A549 (cell line): ENCODE measurements at regions not wholly inside any gene's neighbourhood (a gene's known extent, or its start where the extent isn't known, plus 50 kb on each side); places are given as distances from the start of the nearest gene placed in this dataset.

Experiments used
- ATAC-seq, 2 experiments: fragments of 200-7000 bp in 1 of 2; fragments of >200 bp in 1 of 2; cut with Nextera tagmentation in 1 of 2; cut with Tn5 transposase in 1 of 2; 3 replicates each; pipeline versions ENCODE4 v1.8.0 to v1.9.1; 2018 to 2020; ENCODE audit warnings: mild to moderate bottlenecking in 1 of 2, moderate library complexity in 1 of 2
- CTCF ChIA-PET: fragments of 300-600 bp; sonication (Branson Sonifier 250); formaldehyde crosslinking; extraction: SDS; loops from one replicate; lab custom pipeline; 2021; ENCODE audit warnings: antibody characterized with exemption, inconsistent platforms; lab: Yijun Ruan, JAX
- POLR2A ChIA-PET: fragments of 350-600 bp; formaldehyde crosslinking; extraction: SDS; loops from one replicate; lab custom pipeline; 2021; ENCODE audit warnings: antibody characterized with exemption, inconsistent platforms; lab: Yijun Ruan, JAX
- DNase-seq, 2 experiments: peaks; one replicate each; pipeline versions ENCODE4 v3.0.0 to v3.0.0-alpha.2; 2011 to 2016; ENCODE audit warnings: low read depth in 1 of 2, low spot score in 1 of 2
- FAIRE-seq: peaks from 2 replicates; lab custom pipeline; 2011; peaks lifted over from hg19 to GRCh38; lab: Jason Lieb, UNC
- H3K27ac ChIP-seq, 2 experiments: fragments of >200 bp; sonication (Bioruptor Twin); formaldehyde crosslinking; 3 replicates each; pipeline ENCODE4 v1.5.1; 2016 to 2017
- H3K4me1 ChIP-seq: fragments of >200 bp; sonication (Bioruptor Twin); formaldehyde crosslinking; 3 replicates; pipeline ENCODE4 v1.6.1; 2016
- H3K4me2 ChIP-seq: fragments of >200 bp; sonication (Bioruptor Twin); formaldehyde crosslinking; 3 replicates; pipeline ENCODE4 v1.6.1; 2016
- H3K4me3 ChIP-seq: fragments of >200 bp; sonication (Bioruptor Twin); formaldehyde crosslinking; 3 replicates; pipeline ENCODE4 v1.5.1; 2016
- H3K9me3 ChIP-seq: fragments of >200 bp; sonication (Bioruptor Twin); formaldehyde crosslinking; 3 replicates; pipeline ENCODE4 v1.6.1; 2016
- BHLHE40 ChIP-seq: IDR thresholded peaks from 2 replicates; pipeline ENCODE4 v1.6.1; 2012; ENCODE audit warnings: low read depth, low read length, inconsistent platforms
- CBX2 ChIP-seq: fragments of 200-600 bp; sonication (generic); IDR thresholded peaks from 2 replicates; pipeline ENCODE4 v1.6.1; 2016; ENCODE audit warnings: low read depth, mild to moderate bottlenecking, borderline replicate concordance
- CBX8 ChIP-seq: fragments of 200-600 bp; sonication (generic); IDR thresholded peaks from 2 replicates; pipeline ENCODE4 v1.6.1; 2016
- CEBPB ChIP-seq, 2 experiments: fragments of >200 bp in 1 of 2; sonication (Bioruptor Twin) in 1 of 2; formaldehyde crosslinking in 1 of 2; IDR thresholded peaks; 2 replicates each; pipeline ENCODE4 v1.6.1; 2012 to 2016
- CHD2 ChIP-seq: fragments of 150-350 bp; IDR thresholded peaks from 2 replicates; pipeline ENCODE4 v1.6.1; 2014; ENCODE audit warnings: low read length; ENCODE audit not compliant: partially characterized antibody
- CHD4 ChIP-seq: fragments of 200-600 bp; sonication (generic); IDR thresholded peaks from 2 replicates; pipeline ENCODE4 v1.6.1; 2016; ENCODE audit warnings: antibody characterized with exemption, mild to moderate bottlenecking, borderline replicate concordance
- FOSB ChIP-seq: fragments of 250-450 bp; sonication (Bioruptor Pico); IDR thresholded peaks from 2 replicates; pipeline ENCODE4 v1.5.0; 2020; ENCODE audit warnings: mild to moderate bottlenecking, moderate library complexity
- FOXS1 ChIP-seq: fragments of 250-450 bp; sonication (Bioruptor Pico); IDR thresholded peaks from 2 replicates; pipeline ENCODE4 v1.5.0; 2020; ENCODE audit warnings: mild to moderate bottlenecking, moderate library complexity
- HEYL ChIP-seq: fragments of 250-450 bp; sonication (Bioruptor Pico); IDR thresholded peaks from 2 replicates; pipeline ENCODE4 v1.8.0; 2021; ENCODE audit warnings: mild to moderate bottlenecking, moderate library complexity
- HOXA7 ChIP-seq: fragments of 250-450 bp; sonication (Bioruptor Pico); IDR thresholded peaks from 2 replicates; pipeline ENCODE4 v1.5.0; 2020; ENCODE audit warnings: mild to moderate bottlenecking, moderate library complexity
- HOXB13 ChIP-seq: fragments of 250-450 bp; sonication (Bioruptor Pico); IDR thresholded peaks from 2 replicates; pipeline ENCODE4 v1.5.0; 2020; ENCODE audit warnings: low read depth, mild to moderate bottlenecking, moderate library complexity
- HOXB5 ChIP-seq: fragments of 250-450 bp; sonication (Bioruptor Pico); IDR thresholded peaks from 2 replicates; pipeline ENCODE4 v1.5.0; 2020; ENCODE audit warnings: mild to moderate bottlenecking, moderate library complexity
- JUN ChIP-seq, 2 experiments: fragments of >200 bp; sonication (Bioruptor Twin); formaldehyde crosslinking; IDR thresholded peaks; 2 replicates in 1 of 2; 3 replicates in 1 of 2; pipeline ENCODE4 v1.6.1; 2016 to 2017
- KDM5A ChIP-seq: fragments of 200-600 bp; sonication (generic); IDR thresholded peaks from 2 replicates; pipeline ENCODE4 v1.6.1; 2016; ENCODE audit warnings: antibody characterized with exemption, mild to moderate bottlenecking
- NPAS2 ChIP-seq: fragments of 250-450 bp; sonication (Bioruptor Pico); IDR thresholded peaks from 2 replicates; pipeline ENCODE4 v1.8.0; 2022; ENCODE audit warnings: mild to moderate bottlenecking, moderate library complexity, borderline replicate concordance
- NR3C1 ChIP-seq: fragments of >200 bp; sonication (Bioruptor Twin); formaldehyde crosslinking; IDR thresholded peaks from 3 replicates; pipeline ENCODE4 v1.6.1; 2017
- PHF8 ChIP-seq: fragments of 200-600 bp; sonication (generic); IDR thresholded peaks from 2 replicates; pipeline ENCODE4 v1.6.1; 2016; ENCODE audit warnings: low read depth, mild to moderate bottlenecking, antibody characterized with exemption, moderate library complexity, borderline replicate concordance
- POLR2A ChIP-seq: IDR thresholded peaks from 2 replicates; pipeline ENCODE4 v1.6.1; 2012; ENCODE audit warnings: mild to moderate bottlenecking, low read length
- RAD21 ChIP-seq, 2 experiments: fragments of >200 bp in 1 of 2; sonication (Bioruptor Twin) in 1 of 2; formaldehyde crosslinking in 1 of 2; IDR thresholded peaks in 1 of 2; conservative IDR thresholded peaks in 1 of 2; 2 replicates in 1 of 2; 3 replicates in 1 of 2; pipeline ENCODE4 v1.6.1; 2012 to 2018; ENCODE audit warnings: inconsistent platforms in 1 of 2
- RCOR1 ChIP-seq: fragments of 150-350 bp; IDR thresholded peaks from 2 replicates; pipeline ENCODE4 v1.6.1; 2014; ENCODE audit warnings: antibody characterized with exemption, low read length, low read depth
- TP53 ChIP-seq: fragments of 250-450 bp; sonication (Bioruptor Pico); IDR thresholded peaks from 2 replicates; pipeline ENCODE4 v1.5.0; 2021; ENCODE audit warnings: mild to moderate bottlenecking, moderate library complexity
- ZNF302 ChIP-seq: fragments of 250-450 bp; sonication (Bioruptor Pico); IDR thresholded peaks from 2 replicates; pipeline ENCODE4 v1.9.0; 2021; ENCODE audit warnings: inconsistent platforms, mild to moderate bottlenecking, moderate library complexity
- ZSCAN20 ChIP-seq: fragments of 250-450 bp; sonication (Bioruptor Pico); IDR thresholded peaks from 2 replicates; pipeline ENCODE4 v1.8.0; 2022; ENCODE audit warnings: mild to moderate bottlenecking, moderate library complexity
- WGBS: methylation state at CpG from one replicate; pipeline ENCODE4 v1.1.6; 2017; ENCODE audit errors: missing lambda C conversion rate; 5-methylcytosine and 5-hydroxymethylcytosine counted together
- TF ChIP-seq, protein P1 (sequence below): fragments of 250-450 bp; sonication (Bioruptor Pico); IDR thresholded peaks from 2 replicates; pipeline ENCODE4 v1.5.0; 2021; ENCODE audit warnings: mild to moderate bottlenecking, moderate library complexity, borderline replicate concordance
- TF ChIP-seq, protein P2 (sequence below): IDR thresholded peaks from 2 replicates; pipeline ENCODE4 v1.6.1; 2012
- TF ChIP-seq, protein P3 (sequence below): fragments of 150-350 bp; IDR thresholded peaks from 2 replicates; pipeline ENCODE4 v1.6.1; 2014; ENCODE audit warnings: low read depth, mild to moderate bottlenecking, low read length
- TF ChIP-seq, protein P4 (sequence below): fragments of 250-450 bp; sonication (Bioruptor Pico); IDR thresholded peaks from 2 replicates; pipeline ENCODE4 v1.5.0; 2020; ENCODE audit warnings: low read depth, mild to moderate bottlenecking, moderate library complexity

DNA sequence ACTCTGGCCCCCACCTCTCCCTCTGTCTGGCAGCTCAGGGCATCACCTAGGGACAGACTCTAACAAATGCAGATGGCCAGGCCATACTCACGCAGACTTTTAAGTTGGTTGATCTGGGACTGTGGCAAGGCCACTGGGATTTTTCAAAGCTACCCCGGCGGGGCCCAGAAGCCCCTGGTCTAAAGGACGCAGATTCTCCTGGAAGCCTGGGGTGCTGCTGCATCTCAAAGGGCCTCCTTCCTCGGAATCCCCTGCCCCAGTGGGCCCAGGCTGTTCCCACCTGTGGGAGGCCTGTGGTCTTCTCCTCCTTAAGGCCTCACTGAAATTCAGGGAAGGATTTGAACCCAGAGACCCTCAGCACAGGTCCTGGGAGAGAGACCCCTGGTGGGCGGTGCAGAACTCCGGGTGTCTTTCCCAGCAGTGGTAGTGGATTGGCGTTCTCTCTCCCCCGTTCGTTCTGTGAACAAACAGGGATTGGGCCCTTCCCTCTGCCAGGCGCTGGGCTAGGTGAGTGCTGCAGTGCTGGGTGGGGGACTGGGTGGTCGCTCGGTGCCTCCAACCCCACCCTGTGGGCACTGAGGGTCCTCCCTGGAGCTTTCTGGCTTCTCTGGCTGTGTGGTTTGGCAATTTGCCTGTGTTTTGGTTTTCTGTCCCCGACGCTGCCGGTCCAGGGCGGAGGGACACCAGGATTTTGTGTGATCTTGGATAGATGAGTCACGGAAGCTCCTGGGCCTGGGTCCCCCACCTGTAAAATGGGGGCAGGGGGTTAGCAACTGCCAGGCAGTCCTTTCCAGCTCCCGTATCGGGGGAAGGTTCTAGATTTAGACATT lies 160.5 kb upstream of the GSE1 start (continued):
- TF ChIP-seq, protein P1, sequence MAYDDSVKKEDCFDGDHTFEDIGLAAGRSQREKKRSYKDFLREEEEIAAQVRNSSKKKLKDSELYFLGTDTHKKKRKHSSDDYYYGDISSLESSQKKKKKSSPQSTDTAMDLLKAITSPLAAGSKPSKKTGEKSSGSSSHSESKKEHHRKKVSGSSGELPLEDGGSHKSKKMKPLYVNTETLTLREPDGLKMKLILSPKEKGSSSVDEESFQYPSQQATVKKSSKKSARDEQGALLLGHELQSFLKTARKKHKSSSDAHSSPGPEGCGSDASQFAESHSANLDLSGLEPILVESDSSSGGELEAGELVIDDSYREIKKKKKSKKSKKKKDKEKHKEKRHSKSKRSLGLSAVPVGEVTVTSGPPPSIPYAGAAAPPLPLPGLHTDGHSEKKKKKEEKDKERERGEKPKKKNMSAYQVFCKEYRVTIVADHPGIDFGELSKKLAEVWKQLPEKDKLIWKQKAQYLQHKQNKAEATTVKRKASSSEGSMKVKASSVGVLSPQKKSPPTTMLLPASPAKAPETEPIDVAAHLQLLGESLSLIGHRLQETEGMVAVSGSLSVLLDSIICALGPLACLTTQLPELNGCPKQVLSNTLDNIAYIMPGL (CRISPR knock-in tag), result no peak
- no peak for TF ChIP-seq NPAS2 (CRISPR knock-in tag)
- TF ChIP-seq, all 56 proteins: peak for 0

DNA sequence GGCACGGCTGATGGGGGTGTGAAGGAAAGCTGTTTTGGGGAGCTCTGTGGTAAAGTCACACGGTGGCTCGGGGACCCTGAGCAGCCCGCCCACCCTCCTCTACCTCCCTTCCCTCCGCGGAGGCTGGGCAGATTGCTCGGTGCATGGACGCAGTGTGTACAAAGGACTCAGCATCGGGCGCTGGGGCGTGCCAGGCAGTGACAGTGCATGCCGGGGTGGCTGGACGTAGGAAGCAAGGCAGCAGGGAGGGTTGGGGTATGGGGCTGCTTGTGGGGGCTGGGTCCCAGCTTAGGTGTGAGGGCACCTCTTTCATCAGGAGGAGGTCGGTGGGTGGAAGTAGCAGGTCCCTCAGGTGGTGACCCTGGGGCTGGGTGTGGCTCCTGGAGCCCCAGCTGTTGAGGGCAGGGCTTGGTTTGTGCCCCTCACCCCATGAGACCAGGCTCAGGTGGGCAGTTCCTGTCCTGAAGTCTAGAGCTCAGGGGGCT lies 159.9 kb upstream of the GSE1 start:
- ChIA-PET POLR2A (no interaction called here), CTCF (interaction anchor here (1.2 to 5.4 kb wide), 5 partner anchors 7 to 100 kb away, joined by 4 to 26 read pairs (median 5); no protein-coding TSS in a partner anchor)
- H3K4me1 ChIP-seq, result peaks cover 7% of the 10 kb centered on the region
- WGBS, result 81% methylated on average over 12 of the region's 14 CpGs
- no peak overlapping the region for H3K4me2 ChIP-seq
- no peak for DNase-seq
- H3K9me3 ChIP-seq, result no peaks in the 10 kb centered on the region
- no peak overlapping the region for H3K27ac ChIP-seq
- no peak overlapping the region for H3K4me3 ChIP-seq
- TF ChIP-seq HOXA7 (CRISPR knock-in tag), result no peak
- no peak for TF ChIP-seq HOXB5 (CRISPR knock-in tag)
- TF ChIP-seq POLR2A, result no peak
- no peak for TF ChIP-seq FOSB
- no peak for TF ChIP-seq HEYL (CRISPR knock-in tag)
- no peak for TF ChIP-seq CBX8
- TF ChIP-seq HOXB13 (CRISPR knock-in tag), result no peak
- no peak for TF ChIP-seq NR3C1
- TF ChIP-seq, protein P2, sequence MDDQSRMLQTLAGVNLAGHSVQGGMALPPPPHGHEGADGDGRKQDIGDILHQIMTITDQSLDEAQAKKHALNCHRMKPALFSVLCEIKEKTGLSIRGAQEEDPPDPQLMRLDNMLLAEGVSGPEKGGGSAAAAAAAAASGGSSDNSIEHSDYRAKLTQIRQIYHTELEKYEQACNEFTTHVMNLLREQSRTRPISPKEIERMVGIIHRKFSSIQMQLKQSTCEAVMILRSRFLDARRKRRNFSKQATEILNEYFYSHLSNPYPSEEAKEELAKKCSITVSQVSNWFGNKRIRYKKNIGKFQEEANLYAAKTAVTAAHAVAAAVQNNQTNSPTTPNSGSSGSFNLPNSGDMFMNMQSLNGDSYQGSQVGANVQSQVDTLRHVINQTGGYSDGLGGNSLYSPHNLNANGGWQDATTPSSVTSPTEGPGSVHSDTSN, result no peak
- TF ChIP-seq RCOR1, result no peak
- no peak for TF ChIP-seq ZNF302 (CRISPR knock-in tag)
- no peak for TF ChIP-seq TP53
- TF ChIP-seq, all 56 proteins: peak for 0
- ATAC-seq, result no peak
- FAIRE-seq, result no peak

DNA sequence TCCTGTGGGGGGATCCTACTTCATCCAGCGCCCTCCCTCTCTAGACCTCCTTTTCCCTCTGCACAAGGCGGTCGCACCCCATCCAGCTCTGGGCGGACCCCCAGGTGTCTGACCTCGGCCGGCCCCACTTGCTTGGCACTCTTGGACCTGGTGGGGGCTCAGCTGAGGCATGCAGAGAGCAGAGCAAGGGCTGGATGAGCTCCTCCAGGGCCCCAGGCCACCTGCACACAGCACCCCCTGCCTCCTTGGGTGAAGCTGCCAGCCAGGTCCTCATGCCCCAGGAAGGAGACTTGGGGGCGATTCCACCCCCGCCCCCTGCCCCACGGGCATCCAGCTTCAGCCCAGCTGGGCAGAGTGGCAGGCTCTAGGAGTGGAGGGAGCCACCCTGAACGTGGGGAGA lies 159.4 kb upstream of the GSE1 start:
- Histone ChIP-seq H3K4me1 (peaks cover 7% of the 10 kb centered on the region), H3K27ac (no peak overlapping the region), H3K4me2 (no peak overlapping the region), H3K4me3 (no peak overlapping the region), H3K9me3 (no peaks in the 10 kb centered on the region)
- DNase-seq (no peak), ATAC-seq (no peak), FAIRE-seq (no peak)
- WGBS, result 73% methylated on average over 8 of the region's 10 CpGs
- ChIA-PET CTCF (interaction anchor here (1.0 to 5.4 kb wide), 5 partner anchors 8 to 99 kb away, joined by 3 to 26 read pairs (median 4); no protein-coding TSS in a partner anchor), POLR2A (no interaction called here)
- no peak for TF ChIP-seq POLR2A
- no peak for TF ChIP-seq FOXS1 (CRISPR knock-in tag)
- TF ChIP-seq BHLHE40, result no peak
- TF ChIP-seq, protein P1 (CRISPR knock-in tag), result no peak
- TF ChIP-seq RCOR1, result no peak
- TF ChIP-seq CHD2, result no peak
- no peak for TF ChIP-seq CEBPB (IDR thresholded peaks at IDR 0.05)
- TF ChIP-seq CBX2, result no peak
- TF ChIP-seq, protein P3, sequence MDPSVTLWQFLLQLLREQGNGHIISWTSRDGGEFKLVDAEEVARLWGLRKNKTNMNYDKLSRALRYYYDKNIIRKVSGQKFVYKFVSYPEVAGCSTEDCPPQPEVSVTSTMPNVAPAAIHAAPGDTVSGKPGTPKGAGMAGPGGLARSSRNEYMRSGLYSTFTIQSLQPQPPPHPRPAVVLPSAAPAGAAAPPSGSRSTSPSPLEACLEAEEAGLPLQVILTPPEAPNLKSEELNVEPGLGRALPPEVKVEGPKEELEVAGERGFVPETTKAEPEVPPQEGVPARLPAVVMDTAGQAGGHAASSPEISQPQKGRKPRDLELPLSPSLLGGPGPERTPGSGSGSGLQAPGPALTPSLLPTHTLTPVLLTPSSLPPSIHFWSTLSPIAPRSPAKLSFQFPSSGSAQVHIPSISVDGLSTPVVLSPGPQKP, result no peak
- TF ChIP-seq KDM5A, result no peak
- TF ChIP-seq PHF8, result no peak
- TF ChIP-seq ZSCAN20 (CRISPR knock-in tag), result no peak
- TF ChIP-seq, protein P4, sequence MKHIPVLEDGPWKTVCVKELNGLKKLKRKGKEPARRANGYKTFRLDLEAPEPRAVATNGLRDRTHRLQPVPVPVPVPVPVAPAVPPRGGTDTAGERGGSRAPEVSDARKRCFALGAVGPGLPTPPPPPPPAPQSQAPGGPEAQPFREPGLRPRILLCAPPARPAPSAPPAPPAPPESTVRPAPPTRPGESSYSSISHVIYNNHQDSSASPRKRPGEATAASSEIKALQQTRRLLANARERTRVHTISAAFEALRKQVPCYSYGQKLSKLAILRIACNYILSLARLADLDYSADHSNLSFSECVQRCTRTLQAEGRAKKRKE (CRISPR knock-in tag), result no peak
- TF ChIP-seq CHD4, result no peak
- TF ChIP-seq JUN (IDR thresholded peaks at IDR 0.05), result no peak
- no peak for TF ChIP-seq RAD21 (conservative IDR thresholded peaks at IDR 0.05 in 1 of 2, IDR thresholded peaks at IDR 0.05 in 1 of 2)
- no peak for TF ChIP-seq HOXB13 (CRISPR knock-in tag)
